GM19395 (cell line): ENCODE measurements at regions not wholly inside any gene's neighbourhood (a gene's known extent, or its start where the extent isn't known, plus 50 kb on each side); places are given as distances from the start of the nearest gene placed in this dataset.

ENCODE experiments used
- ATAC-seq: cut with Tn5 transposase; IDR thresholded peaks from one replicate; pipeline ENCODE4 v1.9.1; 2021; ENCODE audit warnings: mild to moderate bottlenecking, moderate library complexity; ENCODE audit not compliant: unreplicated experiment

DNA sequence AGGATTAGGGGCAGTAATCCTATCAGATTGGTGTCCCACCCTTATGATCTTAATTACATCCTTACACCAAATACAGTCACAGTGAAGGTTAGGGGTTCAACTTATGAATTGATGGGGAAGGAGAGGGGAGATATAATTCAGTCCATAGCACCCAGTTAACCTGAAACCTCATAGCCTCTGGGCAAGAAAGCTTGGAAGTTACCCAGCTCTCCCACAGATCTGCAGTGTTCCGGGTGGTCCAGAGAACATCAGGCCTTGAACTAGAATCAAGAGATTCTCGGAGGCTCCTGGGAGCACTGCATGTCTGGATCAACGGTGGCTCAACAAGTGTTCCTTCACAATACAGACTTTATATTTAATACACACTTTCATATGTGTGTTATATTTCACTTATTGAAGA, 392.6 kb upstream of the MARCKS start:
- ATAC-seq, result no peak

DNA sequence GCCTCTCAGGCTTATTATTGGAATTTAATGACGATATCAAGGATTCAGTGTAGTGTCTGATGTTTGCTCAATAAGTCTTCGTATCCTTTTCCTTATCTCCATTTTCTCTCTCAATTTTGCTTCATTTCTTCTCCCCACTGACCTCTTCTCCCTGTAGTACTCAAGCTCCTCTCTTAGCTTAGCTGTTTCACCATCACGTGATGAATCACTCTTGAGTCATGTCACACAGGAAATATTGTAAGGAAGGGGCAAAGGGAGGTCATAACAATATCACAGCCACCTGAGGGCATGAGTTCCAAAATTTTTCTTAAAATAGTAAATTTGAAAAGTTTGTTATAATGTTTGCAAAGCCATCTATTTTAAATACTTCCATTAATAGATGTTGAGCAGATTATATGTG, 392.2 kb upstream of the MARCKS start:
- ATAC-seq, result no peak

DNA sequence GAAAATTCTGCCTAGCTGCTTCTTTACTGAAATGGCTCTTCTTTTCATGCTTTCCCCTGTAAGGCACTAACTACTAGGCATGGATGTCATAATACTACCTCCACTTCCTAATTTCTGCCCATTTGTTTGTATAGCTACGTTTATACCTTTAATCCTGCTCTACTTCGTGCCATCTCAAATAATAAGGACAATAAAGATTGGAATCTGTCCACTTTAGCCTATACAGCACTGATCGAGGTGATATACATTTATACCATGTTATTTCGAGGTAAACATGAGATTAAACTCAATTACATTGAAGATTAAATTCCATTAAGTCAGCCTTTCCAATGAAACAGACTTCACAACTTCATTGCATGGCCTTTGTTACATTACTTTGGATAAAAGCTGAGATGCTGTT, 390.6 kb upstream of the MARCKS start:
- ATAC-seq, result no peak

DNA sequence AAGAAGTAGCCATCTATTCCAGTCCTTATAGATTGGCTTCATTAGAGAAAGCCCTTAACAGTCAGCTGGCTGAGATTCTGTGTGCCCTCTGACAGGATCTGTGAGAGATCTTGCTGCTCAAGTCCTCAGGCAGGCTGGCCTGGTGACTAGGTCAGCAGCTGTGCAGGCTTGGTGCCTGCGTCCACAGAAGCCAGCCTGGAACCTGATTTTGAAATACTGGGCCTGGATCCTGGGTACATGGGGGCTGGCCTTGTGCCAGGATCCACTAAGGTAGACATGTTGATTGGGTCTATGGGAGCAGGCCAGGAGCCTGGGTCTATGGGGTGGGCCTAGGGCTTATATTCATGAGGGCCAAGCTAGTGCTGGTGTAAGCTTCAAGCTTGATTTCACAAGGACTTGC, 381.8 kb upstream of the MARCKS start:
- no peak for ATAC-seq

DNA sequence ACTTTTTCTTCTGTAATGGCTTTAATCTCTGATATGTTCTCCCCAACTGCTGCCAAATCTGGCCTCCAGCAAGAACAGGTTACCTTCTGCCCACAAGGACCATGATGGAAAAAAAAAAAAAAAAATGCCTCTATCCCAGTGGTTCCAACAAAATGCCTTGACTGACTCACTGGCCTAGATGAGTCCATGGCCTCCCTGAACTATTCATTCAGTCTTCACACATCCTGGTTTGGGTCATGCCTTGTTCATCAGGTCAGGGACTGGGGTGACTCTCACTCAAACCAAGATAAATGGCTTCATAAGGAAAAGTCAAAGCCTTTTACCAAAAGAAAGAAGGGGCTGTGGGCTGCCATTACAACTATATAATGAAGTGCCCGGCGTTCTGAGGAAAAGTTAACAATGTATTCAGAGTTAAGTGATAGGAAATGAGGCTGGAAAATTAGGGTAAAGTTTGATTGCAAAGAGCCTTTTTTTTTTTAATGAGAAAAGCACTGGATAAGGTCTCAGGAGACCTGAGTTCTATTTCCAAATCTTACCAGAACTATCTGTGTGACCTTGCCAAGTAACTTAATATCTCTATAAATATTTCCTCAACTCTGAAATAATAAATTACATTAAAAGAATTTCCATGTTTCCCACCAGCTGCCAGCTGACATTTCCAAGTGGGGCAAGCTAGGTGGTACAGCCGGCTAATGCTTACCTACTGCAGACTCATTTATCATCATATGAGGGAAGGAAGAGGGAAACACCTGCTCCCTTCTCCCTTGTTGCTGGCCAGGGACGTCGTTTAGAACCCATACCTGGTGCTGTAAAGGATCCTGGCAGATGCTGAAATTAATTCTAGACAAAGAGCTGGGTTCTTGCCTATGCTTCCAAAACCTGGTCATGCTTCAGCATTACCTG, 380.0 kb upstream of the MARCKS start:
- no peak for ATAC-seq

DNA sequence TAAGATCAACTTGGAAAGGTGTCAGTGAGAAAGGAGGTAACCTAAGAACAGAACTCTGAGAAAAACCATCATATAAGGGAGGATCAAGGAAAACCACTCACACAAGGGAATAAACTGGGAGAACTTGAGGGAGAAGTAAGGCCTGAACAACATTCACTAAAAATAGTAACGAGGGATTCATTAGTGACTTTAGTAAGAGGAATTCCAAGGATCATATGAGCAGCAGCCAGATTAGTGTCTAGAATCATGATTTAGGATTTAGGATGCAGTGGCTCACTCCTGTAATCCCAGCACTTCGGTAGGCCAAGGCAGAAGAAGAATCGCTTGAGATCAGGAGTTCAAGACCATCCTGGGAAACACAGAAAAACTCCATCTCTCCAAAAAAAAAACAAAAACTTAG, 376.5 kb upstream of the MARCKS start:
- ATAC-seq, result no peak

DNA sequence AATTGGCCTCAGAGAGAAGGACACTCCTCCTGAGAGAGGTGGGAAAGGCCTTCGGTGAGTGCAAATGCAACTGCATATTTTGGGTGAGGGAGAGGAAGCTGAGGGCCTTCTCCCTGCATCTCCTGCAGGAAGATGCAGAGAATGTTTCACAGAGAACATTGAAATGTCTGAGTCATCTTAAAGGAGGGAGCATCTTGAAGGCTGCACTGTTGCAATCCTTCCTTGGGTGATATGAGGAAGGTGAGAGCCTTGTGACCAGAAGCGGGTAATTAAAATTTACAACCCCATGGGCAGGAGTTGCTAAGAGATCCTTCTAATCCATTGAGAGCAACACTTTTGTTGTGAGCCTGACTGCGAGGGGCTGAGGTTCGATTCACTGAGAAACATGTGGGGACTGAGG, 375.7 kb upstream of the MARCKS start:
- no peak for ATAC-seq

DNA sequence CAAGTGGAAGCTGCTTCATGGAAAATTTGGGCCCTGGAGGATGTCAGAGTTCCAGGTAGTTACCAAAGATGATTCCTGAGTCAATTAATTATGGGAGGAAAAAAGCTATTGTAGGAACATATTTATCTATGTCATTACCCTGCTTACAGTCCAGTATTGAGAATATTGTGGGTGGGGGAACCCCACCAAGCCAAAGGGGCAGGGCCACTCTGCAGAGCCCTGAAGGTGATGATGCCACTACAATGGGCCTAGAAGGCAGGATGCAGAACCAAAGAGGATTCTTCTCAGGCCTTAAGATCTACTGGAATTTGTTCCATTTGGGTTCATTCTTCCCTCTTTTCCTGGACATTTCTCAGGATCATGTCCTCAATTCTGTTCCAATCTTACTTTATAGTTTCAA, 375.2 kb upstream of the MARCKS start:
- ATAC-seq, result no peak

DNA sequence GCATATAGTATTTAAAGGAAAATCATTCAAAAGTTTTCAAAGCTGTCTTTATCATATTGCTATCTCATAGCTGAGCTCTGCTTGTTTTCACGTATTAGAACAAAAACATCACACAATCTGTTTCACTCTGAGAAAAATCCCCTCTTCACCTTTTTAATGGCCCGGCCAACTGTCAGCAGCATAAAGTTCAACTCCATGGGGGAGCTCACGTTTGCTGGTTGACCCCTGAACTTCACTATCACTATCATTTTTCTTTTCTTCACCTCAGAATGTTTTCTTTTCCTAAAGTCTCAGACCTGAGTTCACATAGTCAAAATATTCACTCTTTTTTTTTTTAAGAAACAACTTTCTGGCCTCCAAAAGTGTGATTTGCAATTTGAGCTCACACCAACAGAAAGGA, 374.4 kb upstream of the MARCKS start:
- ATAC-seq, result no peak

DNA sequence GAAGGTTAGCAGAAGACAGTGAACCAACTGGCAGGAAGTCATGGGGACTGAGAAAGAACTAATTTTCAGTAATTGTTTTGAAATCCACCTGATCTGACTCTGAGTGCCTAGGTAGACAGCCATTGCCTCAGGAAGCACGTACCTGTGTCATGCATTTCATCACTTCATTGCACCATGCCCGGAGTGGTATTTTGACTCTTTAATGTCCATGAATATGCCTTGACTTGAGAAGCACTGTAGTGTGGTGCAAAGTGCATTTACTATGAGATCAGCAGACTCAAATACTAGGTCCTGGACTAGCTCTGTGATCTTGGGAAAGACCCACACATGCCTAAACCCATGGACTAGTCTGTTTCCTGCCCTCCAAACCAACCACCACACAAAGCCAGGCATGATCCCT, 370.9 kb upstream of the MARCKS start:
- ATAC-seq, result no peak

DNA sequence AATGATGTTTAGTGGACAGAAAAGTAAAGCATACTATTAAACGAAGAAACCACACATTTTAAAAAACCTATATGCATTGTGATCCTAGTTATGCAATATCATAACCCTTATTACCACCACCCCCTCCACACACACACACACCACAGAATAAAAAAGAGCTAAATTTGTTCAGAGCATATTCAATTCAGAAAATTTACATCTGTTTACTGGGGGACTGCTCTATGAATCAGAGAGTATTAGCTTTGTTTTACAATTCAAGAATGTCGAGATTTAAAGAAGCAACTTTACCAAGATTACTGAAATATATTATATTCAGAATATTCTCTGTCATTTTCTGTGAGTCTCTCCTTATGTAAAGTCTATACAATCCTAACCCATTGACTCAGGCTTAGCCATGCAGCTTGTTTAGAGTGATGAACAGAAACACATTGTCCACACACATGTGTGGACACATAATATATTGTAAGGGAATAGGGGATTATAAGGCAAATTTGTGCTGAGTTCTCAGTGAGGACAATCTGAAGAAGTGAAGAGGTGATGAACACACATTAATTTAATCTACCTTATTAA, 369.6 kb upstream of the MARCKS start:
- ATAC-seq, result no peak

DNA sequence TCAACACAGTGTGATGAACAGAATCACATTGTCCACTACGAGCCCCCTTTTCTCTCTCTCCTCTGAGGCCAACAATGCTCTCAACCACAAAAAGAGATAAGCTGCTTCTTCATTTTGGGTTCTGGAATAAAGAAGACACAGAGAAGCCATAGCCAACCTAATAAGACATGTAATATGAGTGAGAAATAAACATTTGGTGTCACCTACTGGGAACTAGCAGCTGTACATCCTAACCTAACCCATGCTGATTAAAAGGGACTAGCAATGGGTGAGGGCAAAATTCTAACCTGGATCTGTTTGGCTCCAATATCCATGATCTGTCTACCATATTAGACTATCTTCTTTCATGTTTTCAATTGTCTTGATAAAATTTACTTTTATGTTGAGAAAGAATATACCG, 369.1 kb upstream of the MARCKS start:
- no peak for ATAC-seq

DNA sequence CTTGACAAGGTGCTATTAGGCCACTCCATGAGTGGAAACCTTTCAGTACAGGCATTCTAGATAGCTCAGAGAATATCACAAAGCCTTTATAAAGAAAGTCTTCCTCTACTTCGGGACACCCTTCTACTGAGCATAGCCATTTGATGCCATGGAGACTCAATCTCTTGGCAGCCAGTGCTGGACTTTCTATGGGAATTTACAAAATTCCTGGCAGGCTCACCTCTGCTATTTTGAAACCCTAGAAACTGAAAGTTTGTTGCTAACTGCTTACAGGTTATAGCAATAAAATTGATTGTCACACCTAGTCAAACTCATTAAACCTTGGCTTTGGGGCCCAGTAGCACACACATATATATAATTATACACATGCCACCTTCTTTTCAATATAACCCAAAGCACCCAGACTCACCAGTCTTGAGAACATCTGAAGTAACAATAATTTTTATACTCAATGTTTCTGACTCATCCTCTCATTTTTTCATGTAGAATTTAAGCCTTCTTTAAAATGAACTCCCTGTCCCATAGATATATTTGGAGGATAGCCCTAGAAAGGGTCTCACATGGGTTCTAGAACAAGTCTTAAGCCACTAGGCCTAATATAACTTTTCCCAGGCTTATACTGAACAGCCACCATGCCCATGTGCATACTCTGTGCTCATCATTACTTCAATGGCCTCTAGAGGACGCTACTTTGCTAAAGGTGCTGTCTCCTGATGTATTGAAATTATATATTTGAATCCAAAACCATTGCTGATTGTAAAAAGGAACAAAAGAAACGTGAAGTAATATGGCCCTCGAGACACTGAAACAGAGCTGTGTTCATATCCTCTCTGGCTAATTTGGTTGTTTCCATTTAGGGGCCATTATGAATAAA, 368.1 kb upstream of the MARCKS start:
- ATAC-seq, result no peak

DNA sequence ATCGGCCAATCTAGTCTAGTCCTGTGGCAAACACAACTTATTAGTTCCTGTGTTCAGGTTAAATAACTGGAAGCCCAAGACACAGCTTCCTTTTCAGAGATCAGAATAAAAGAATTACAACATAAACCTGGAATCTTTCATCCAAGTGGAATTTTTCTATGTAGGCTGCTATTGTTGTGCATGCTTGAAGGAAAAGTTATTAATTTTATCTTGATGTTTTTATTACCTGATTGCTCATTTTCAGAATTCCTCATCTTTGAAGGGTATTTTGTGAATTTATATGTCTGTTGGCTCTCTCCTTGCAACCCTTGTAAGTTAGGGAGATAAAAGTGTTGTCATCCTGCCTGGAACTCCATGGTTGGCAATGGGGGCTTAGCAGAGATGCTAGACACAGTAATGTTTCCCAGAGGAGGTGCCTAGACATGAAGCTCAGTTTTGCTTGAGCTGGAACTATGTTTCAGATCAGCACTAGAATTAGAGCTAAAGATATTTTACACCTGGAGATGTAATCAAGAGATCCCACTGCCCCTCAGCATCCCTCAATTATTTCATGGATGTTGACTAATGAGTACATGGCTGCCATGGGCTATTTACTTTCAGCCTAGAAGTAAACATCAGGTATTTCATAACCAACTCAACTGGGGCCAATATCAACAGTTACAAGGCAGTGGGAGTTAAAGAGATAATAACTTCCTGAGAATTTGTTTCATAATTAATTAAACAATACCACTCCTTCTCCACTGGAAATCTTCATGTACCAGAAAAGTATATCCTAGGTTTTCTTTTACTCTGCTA, 367.0 kb upstream of the MARCKS start:
- ATAC-seq, result no peak

DNA sequence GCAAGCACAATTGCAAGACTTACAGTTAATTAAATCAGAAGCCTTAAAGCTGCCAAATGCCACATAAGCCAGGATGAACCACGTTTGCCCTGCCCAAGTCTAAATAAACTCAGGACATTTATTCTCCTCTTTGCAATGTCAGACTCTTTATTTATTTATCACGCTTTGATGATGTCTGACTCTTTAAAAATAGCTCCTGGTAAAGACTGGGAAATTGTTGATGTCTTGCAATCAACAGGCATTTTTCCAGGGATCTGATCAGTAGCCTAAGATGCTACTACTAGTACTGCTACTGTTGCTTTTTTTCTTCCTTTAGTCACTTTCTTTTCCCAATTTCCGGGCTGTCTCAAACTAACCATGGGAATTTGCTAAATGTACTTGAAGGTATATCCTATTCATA, 365.8 kb upstream of the MARCKS start:
- ATAC-seq, result no peak

DNA sequence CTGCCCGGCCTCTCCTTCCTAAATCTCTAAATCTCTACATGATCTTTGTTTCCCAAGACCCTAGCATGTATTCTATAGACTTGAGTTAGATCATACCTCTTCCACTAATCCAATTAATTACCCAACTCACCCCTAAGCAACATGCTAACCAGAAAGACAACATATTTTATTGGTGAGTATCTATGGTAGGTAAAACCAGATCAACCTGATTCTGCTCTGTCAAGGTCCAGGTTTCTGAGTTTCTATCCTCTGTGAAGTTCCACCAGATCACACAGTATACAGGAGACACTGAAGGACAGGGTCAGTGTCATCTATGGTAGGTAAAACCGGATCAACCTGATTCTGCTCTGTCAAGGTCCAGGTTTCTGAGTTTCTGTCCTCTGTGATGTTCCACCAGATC, 363.2 kb upstream of the MARCKS start:
- ATAC-seq, result no peak

DNA sequence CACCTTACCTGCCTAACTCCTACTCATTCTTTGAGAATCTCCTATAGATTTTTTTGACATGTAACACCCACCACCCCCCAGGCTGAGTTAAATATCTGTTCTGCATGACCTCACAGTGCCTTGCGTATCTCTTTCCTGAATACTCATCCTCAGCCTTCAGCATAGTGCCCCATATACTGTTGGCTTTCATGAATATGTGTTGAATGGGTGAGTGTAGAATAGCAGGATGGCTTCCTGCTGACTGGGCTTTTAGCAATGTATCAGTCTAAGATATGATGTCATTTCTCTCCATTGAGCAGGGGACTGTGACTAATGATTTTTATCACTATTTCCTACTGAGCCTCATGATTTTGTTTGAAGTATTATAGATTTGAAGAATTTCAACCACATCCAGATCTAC, 361.6 kb upstream of the MARCKS start:
- ATAC-seq, result no peak

DNA sequence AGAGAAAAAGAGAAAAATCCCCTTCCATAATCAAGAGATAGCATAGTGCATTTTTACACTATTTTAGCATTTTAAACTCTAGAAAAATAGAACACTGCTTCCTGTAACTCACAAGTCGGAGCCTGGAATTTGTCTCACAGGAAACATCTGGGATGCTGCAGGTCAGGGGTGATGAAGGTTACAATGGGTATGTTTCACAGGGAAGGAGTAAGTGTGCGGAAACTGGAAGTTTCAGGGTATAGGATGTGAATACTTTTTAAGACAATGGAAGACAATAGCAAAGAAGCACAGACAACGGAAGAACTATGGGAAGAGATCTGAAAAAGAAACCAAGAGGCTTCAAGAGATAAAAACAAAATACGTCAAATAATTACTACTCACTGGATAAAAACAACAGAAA, 361.0 kb upstream of the MARCKS start:
- ATAC-seq, result no peak

DNA sequence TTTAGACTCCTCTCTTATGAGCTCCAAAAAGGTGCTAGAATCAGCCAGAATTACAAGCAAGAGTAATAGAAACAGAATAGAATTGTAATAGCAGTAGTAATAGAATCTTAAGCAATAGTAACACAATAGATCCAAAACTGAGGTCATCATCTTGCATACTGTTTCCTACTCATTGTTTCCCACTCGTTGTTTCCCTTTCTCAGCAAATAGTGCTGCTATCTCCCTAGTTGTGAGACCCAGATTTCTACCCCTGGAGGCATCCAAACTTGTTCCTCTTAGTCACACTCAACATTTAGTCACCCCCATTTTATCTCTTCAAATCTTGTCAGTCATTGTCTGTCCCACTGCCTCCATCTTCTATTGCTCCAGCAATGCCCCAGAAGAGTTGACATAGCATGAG, 356.9 kb upstream of the MARCKS start:
- no peak for ATAC-seq

DNA sequence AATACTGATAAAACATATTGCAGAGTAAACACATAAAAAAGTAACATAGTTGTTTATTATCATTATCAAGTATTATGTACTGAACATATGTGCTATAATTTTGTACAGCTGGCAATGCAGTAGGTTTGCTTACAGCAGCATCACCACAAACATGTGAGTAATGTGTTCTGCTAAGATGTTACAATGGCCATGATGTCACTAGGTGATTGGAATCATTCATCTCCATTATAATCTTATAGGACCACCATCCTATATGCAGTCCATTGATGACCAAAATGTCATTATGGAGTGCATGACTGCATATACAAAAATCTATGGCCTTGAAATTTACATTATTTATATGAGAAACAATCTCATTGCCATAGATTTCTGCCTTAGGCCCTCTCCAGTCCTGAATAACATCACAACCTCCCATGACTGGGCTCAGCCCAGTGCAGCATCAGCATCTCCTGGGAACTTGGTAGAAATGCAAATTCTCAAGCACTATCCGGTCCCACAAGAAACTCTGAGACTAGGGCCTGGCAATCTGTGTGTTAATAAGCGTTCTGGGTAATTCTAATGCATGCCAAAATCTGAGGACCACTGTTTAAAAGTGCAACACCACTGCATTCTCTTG, 352.0 kb upstream of the MARCKS start:
- ATAC-seq, result no peak

DNA sequence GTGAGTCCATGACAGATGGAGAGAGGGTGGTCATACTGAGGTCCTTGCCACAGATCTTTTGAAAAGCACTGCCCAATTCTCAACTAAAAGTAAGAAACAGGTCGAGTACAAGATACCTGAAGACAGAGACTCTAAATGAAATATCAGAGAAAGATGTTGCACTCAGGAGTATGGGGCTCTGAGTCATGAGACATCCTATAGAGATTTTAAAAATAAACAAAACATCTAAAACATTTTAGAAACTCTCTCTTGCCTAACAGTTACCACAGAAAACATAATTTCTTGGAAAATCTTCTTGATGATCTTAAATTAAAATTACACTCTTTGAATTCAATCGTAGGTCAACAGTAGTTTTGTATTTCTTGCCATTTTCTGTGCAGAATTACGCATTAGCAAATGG, 348.9 kb upstream of the MARCKS start:
- no peak for ATAC-seq
